OCI-LY3 (cell line): ENCODE measurements at regions not wholly inside any gene's neighbourhood (a gene's known extent, or its start where the extent isn't known, plus 50 kb on each side); places are given as distances from the start of the nearest gene placed in this dataset.

Experiments used
- CTCF ChIP-seq: fragments of 200-600, 300-600 bp; sonication (generic); IDR thresholded peaks from 2 replicates; pipeline ENCODE4 v1.5.1; 2014; ENCODE audit warnings: antibody characterized with exemption, low read length, low read depth
- EZH2phosphoT487 ChIP-seq: fragments of 200-600 bp; shearing (Covaris generic); IDR thresholded peaks from 2 replicates; pipeline ENCODE4 v1.6.1; 2018; ENCODE audit warnings: antibody characterized with exemption, mixed run types, low read depth

- TF ChIP-seq CTCF (no peak), EZH2phosphoT487 (no peak)
Measured at GRCh38 chr11:30171661-30172060, 59.2 kb upstream of the FSHB start.
